Liver (tissue), 8 donors: ENCODE measurements at regions not wholly inside any gene's neighbourhood (a gene's known extent, or its start where the extent isn't known, plus 50 kb on each side); places are given as distances from the start of the nearest gene placed in this dataset.

Source experiments
- DNase-seq: peaks from one replicate; pipeline ENCODE4 v3.0.0-alpha.2; 2017; ENCODE audit warnings: low spot score
- H3K27ac ChIP-seq, 2 donors: one replicate each; pipeline ENCODE4 v1.7.0; 2013; ENCODE audit warnings: inconsistent platforms in 2 of 2, low read length in 2 of 2, control low read depth in 1 of 2, low read depth in 1 of 2, mild to moderate bottlenecking in 1 of 2
- H3K27me3 ChIP-seq, 4 donors: one replicate each; pipeline versions ENCODE4 v1.6.1 to v1.7.0; 2013; ENCODE audit warnings: low read length in 3 of 4, inconsistent platforms in 1 of 4, mild to moderate bottlenecking in 1 of 4, moderate library complexity in 1 of 4; ENCODE audit not compliant: control insufficient read depth in 4 of 4, insufficient read depth in 4 of 4
- H3K36me3 ChIP-seq, 4 donors: one replicate each; pipeline versions ENCODE4 v1.6.1 to v1.7.0; 2013; ENCODE audit warnings: low read length in 3 of 4, mild to moderate bottlenecking in 3 of 4, low read depth in 1 of 4, moderate library complexity in 1 of 4; ENCODE audit not compliant: control insufficient read depth in 4 of 4, insufficient read depth in 3 of 4
- H3K4me1 ChIP-seq, 4 donors: one replicate each; pipeline versions ENCODE4 v1.6.1 to v1.7.0; 2013; ENCODE audit warnings: low read length in 3 of 4, mild to moderate bottlenecking in 3 of 4, moderate library complexity in 1 of 4; ENCODE audit not compliant: control insufficient read depth in 4 of 4, insufficient read depth in 4 of 4
- H3K4me3 ChIP-seq, 3 donors: one replicate each; pipeline versions ENCODE4 v1.6.1 to v1.7.0; 2013; ENCODE audit warnings: low read length in 3 of 3, control low read depth in 1 of 3, low read depth in 1 of 3, mild to moderate bottlenecking in 1 of 3
- H3K9ac ChIP-seq, 2 donors: one replicate each; pipeline ENCODE4 v1.7.0; 2013; ENCODE audit warnings: low read length in 2 of 2, mild to moderate bottlenecking in 2 of 2, moderate library complexity in 2 of 2, control low read depth in 1 of 2, low read depth in 1 of 2
- H3K9me3 ChIP-seq, 4 donors: one replicate each; pipeline versions ENCODE4 v1.6.1 to v1.7.0; 2013; ENCODE audit warnings: low read length in 3 of 4; ENCODE audit not compliant: control insufficient read depth in 4 of 4
- EGR1 ChIP-seq, 2 donors: IDR thresholded peaks; 2 replicates each; pipeline ENCODE4 v1.6.1; 2016 to 2018; ENCODE audit warnings: antibody characterized with exemption in 2 of 2, low read depth in 2 of 2
- FOXA2 ChIP-seq: IDR thresholded peaks from 2 replicates; pipeline ENCODE4 v1.6.1; 2016; ENCODE audit warnings: antibody characterized with exemption
- GABPA ChIP-seq, 2 donors: IDR thresholded peaks in 1 of 2; conservative IDR thresholded peaks in 1 of 2; 2 replicates each; pipeline ENCODE4 v1.6.1; 2016; ENCODE audit warnings: antibody characterized with exemption in 2 of 2, mild to moderate bottlenecking in 1 of 2, moderate library complexity in 1 of 2
- HNF4G ChIP-seq: IDR thresholded peaks from 2 replicates; pipeline ENCODE4 v1.6.1; 2016; ENCODE audit warnings: antibody characterized with exemption
- JUND ChIP-seq, 2 donors: IDR thresholded peaks; 2 replicates each; pipeline ENCODE4 v1.6.1; 2016; ENCODE audit warnings: antibody characterized with exemption in 2 of 2
- NR2F2 ChIP-seq: IDR thresholded peaks from 2 replicates; pipeline ENCODE4 v1.6.1; 2016; ENCODE audit warnings: antibody characterized with exemption
- RAD21 ChIP-seq, 2 donors: IDR thresholded peaks; 2 replicates each; pipeline ENCODE4 v1.6.1; 2016; ENCODE audit warnings: antibody characterized with exemption in 2 of 2, mild to moderate bottlenecking in 2 of 2
- RXRA ChIP-seq, 2 donors: IDR thresholded peaks; 2 replicates each; pipeline ENCODE4 v1.6.1; 2017 to 2018; ENCODE audit warnings: antibody characterized with exemption in 2 of 2, mild to moderate bottlenecking in 1 of 2
- SP1 ChIP-seq: IDR thresholded peaks from 2 replicates; pipeline ENCODE4 v1.6.1; 2018; ENCODE audit warnings: antibody characterized with exemption, mild to moderate bottlenecking
- YY1 ChIP-seq: IDR thresholded peaks from 2 replicates; pipeline ENCODE4 v1.6.1; 2016; ENCODE audit warnings: antibody characterized with exemption, mild to moderate bottlenecking
- WGBS: extraction: QIAGEN DNeasy Blood & Tissue Kit; methylation state at CpG from one replicate; pipeline ENCODE4 v1.1.7; 2013; 5-methylcytosine and 5-hydroxymethylcytosine counted together
- TF ChIP-seq, protein P1 (sequence below): IDR thresholded peaks from 2 replicates; pipeline ENCODE4 v1.6.1; 2016; ENCODE audit warnings: antibody characterized with exemption
- TF ChIP-seq, protein P2 (sequence below): fragments of 150-350 bp; IDR thresholded peaks from 2 replicates; pipeline ENCODE4 v1.5.1; 2017; ENCODE audit warnings: improper control_type of control experiment, low read depth, low read length; ENCODE audit not compliant: missing input control
- TF ChIP-seq, protein P3 (sequence below): IDR thresholded peaks from 2 replicates; pipeline ENCODE4 v1.6.1; 2016; ENCODE audit warnings: antibody characterized with exemption, mild to moderate bottlenecking
- TF ChIP-seq, protein P4 (sequence below): IDR thresholded peaks from 2 replicates; pipeline ENCODE4 v1.6.1; 2016; ENCODE audit warnings: antibody characterized with exemption
- donor health status: healthy.
- donor health status: healthy.
- donor health status: healthy.
- donor health status: healthy.
- donor health status: healthy.

DNA sequence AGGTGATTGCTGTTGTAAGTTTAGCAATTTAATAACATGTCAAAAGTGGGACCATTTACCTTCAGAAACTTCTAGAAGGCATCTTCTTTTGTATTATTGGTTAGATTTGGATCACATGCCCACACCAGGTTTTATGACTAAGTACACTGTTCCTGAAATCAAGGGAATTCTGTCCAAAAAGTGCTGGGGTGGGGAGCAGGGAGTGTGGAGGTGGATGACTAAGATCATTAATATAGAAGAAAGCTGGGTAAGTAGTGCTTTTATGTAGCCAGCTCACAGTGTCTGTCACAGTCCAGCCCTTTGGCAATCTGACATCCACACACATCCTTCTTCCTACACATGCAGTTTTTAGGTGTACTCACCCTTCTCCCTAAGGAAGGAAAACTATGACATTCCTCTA is 120.0 kb downstream of the TMCO5A start:
- H3K9me3 ChIP-seq: peaks cover 0 to 2% (median 0%) of the 10 kb centered on the region in 4 donors
- H3K4me1 ChIP-seq: peaks cover 0 to 3% (median 2%) of the 10 kb centered on the region in 4 donors
- no peak overlapping the region for H3K27ac ChIP-seq
- H3K36me3 ChIP-seq: no peaks in the 10 kb centered on the region
- no peak overlapping the region for H3K4me3 ChIP-seq
- no peak overlapping the region for H3K9ac ChIP-seq
- TF ChIP-seq RAD21 (IDR thresholded peaks at IDR 0.05) (no peak), EGR1 (IDR thresholded peaks at IDR 0.05; ENCODE audit: low read depth in 2 of 2) (no peak), YY1 (no peak), GABPA (IDR thresholded peaks at IDR 0.05 in 1 of 2, conservative IDR thresholded peaks at IDR 0.05 in 1 of 2) (no peak), FOXA2 (no peak), HNF4G (no peak), NR2F2 (no peak), SP1 (no peak), RXRA (IDR thresholded peaks at IDR 0.05) (no peak)
- TF ChIP-seq, protein P1, sequence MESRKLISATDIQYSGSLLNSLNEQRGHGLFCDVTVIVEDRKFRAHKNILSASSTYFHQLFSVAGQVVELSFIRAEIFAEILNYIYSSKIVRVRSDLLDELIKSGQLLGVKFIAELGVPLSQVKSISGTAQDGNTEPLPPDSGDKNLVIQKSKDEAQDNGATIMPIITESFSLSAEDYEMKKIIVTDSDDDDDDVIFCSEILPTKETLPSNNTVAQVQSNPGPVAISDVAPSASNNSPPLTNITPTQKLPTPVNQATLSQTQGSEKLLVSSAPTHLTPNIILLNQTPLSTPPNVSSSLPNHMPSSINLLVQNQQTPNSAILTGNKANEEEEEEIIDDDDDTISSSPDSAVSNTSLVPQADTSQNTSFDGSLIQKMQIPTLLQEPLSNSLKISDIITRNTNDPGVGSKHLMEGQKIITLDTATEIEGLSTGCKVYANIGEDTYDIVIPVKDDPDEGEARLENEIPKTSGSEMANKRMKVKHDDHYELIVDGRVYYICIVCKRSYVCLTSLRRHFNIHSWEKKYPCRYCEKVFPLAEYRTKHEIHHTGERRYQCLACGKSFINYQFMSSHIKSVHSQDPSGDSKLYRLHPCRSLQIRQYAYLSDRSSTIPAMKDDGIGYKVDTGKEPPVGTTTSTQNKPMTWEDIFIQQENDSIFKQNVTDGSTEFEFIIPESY: no peak
- TF ChIP-seq, protein P2, sequence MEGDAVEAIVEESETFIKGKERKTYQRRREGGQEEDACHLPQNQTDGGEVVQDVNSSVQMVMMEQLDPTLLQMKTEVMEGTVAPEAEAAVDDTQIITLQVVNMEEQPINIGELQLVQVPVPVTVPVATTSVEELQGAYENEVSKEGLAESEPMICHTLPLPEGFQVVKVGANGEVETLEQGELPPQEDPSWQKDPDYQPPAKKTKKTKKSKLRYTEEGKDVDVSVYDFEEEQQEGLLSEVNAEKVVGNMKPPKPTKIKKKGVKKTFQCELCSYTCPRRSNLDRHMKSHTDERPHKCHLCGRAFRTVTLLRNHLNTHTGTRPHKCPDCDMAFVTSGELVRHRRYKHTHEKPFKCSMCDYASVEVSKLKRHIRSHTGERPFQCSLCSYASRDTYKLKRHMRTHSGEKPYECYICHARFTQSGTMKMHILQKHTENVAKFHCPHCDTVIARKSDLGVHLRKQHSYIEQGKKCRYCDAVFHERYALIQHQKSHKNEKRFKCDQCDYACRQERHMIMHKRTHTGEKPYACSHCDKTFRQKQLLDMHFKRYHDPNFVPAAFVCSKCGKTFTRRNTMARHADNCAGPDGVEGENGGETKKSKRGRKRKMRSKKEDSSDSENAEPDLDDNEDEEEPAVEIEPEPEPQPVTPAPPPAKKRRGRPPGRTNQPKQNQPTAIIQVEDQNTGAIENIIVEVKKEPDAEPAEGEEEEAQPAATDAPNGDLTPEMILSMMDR: no peak
- TF ChIP-seq, protein P3, sequence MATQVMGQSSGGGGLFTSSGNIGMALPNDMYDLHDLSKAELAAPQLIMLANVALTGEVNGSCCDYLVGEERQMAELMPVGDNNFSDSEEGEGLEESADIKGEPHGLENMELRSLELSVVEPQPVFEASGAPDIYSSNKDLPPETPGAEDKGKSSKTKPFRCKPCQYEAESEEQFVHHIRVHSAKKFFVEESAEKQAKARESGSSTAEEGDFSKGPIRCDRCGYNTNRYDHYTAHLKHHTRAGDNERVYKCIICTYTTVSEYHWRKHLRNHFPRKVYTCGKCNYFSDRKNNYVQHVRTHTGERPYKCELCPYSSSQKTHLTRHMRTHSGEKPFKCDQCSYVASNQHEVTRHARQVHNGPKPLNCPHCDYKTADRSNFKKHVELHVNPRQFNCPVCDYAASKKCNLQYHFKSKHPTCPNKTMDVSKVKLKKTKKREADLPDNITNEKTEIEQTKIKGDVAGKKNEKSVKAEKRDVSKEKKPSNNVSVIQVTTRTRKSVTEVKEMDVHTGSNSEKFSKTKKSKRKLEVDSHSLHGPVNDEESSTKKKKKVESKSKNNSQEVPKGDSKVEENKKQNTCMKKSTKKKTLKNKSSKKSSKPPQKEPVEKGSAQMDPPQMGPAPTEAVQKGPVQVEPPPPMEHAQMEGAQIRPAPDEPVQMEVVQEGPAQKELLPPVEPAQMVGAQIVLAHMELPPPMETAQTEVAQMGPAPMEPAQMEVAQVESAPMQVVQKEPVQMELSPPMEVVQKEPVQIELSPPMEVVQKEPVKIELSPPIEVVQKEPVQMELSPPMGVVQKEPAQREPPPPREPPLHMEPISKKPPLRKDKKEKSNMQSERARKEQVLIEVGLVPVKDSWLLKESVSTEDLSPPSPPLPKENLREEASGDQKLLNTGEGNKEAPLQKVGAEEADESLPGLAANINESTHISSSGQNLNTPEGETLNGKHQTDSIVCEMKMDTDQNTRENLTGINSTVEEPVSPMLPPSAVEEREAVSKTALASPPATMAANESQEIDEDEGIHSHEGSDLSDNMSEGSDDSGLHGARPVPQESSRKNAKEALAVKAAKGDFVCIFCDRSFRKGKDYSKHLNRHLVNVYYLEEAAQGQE: no peak
- TF ChIP-seq, protein P4, sequence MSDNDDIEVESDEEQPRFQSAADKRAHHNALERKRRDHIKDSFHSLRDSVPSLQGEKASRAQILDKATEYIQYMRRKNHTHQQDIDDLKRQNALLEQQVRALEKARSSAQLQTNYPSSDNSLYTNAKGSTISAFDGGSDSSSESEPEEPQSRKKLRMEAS: no peak
- no peak for DNase-seq
- no peaks in the 10 kb centered on the region for H3K27me3 ChIP-seq

DNA sequence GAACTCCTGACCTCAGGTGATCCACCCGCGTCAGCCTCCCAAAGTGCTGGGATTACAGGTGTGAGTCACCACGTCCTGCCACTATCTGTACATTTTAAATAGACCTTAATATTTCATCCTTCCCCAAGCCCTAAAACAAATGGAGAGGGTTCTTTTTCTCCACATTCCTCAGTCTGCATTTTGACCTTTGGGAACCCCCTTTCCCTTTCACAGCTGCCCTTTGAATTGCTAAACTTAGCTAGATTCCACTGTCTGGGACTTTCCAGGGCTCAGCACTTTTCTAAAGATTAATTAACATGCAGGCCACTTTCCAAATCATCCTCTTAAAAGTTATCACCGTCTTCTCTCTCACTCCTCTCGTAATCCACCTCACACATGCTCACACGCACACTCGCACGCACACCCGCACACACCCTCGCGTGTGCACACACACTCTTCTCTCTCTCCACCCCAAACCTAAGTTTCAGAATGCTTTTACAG is 124.2 kb downstream of the TMCO5A start:
- TF ChIP-seq JUND (IDR thresholded peaks at IDR 0.05): no peak
- 73% methylated on average over 11 of the region's 11 CpGs for WGBS
- Histone ChIP-seq H3K9ac (no peak overlapping the region), H3K27me3 (peaks cover 0 to 6% (median 0%) of the 10 kb centered on the region in 4 donors), H3K9me3 (peaks cover 0 to 2% (median 0%) of the 10 kb centered on the region in 4 donors), H3K4me1 (no peaks in the 10 kb centered on the region), H3K36me3 (no peaks in the 10 kb centered on the region), H3K27ac (no peak overlapping the region), H3K4me3 (no peak overlapping the region)
- DNase-seq: no peak
